ENCODE measurements at regions not wholly inside any gene's neighbourhood (a gene's known extent, or its start where the extent isn't known, plus 50 kb on each side); places are given as distances from the start of the nearest gene placed in this dataset.

DNA sequence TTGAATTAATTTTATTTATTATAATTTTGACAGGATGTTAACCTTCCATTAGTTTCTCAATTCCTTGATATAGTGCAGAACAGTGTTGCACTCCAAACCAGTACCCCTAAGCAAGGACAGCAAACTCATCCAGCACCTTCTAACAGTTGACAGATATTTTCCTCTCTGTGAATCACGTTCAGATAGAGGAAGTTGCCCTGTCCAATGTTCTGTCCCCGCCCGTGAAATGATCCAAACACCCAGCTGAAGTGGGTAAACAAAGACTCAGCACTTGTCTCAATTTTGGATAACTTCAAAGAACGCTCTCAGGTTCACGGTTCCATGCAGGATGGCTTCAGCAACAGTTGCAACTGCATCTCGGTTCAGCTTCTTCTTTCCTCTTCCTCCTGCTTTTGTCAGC, 1240.0 kb upstream of the ADGRL3 start:
- TF ChIP-seq EZH2 (IDR thresholded peaks at IDR 0.05; ENCODE audit: insufficient read depth, poor library complexity, severe bottlenecking) = no peak
- TF ChIP-seq EZH2phosphoT487 (IDR thresholded peaks at IDR 0.05; ENCODE audit: insufficient read depth, low read depth) = no peak

Measured in GM23248 (cell line).